GM18502 (cell line): ENCODE measurements at regions not wholly inside any gene's neighbourhood (a gene's known extent, or its start where the extent isn't known, plus 50 kb on each side); places are given as distances from the start of the nearest gene placed in this dataset.

Source experiments
- ATAC-seq: cut with Tn5 transposase; IDR thresholded peaks from one replicate; pipeline ENCODE4 v1.9.1; 2021; ENCODE audit warnings: mild to moderate bottlenecking; ENCODE audit not compliant: unreplicated experiment, poor library complexity

- ATAC-seq, result no peak
These were observed 268.0 kb upstream of the ARRDC4 start for GRCh38 chr15:97692301-97693015.

- ATAC-seq, result no peak
These were observed 266.0 kb upstream of the ARRDC4 start for GRCh38 chr15:97694456-97694855.

- ATAC-seq, result no peak
These were observed 257.1 kb upstream of the ARRDC4 start for GRCh38 chr15:97703400-97703799.

GRCh38 chr15:97706059-97706458, 254.4 kb upstream of the ARRDC4 start:
- no peak for ATAC-seq

GRCh38 chr15:97708252-97708651, 252.3 kb upstream of the ARRDC4 start:
- ATAC-seq, result no peak

- ATAC-seq, result no peak
These were observed 248.0 kb upstream of the ARRDC4 start for GRCh38 chr15:97712530-97712929.

GRCh38 chr15:97717806-97718205, 242.7 kb upstream of the ARRDC4 start:
- no peak for ATAC-seq

- ATAC-seq, result no peak
These were observed 242.0 kb upstream of the ARRDC4 start for GRCh38 chr15:97718509-97718908.

- no peak for ATAC-seq
These were observed 231.7 kb upstream of the ARRDC4 start for GRCh38 chr15:97728791-97729190.

- ATAC-seq, result no peak
These were observed 231.2 kb upstream of the ARRDC4 start for GRCh38 chr15:97729270-97729669.

GRCh38 chr15:97730315-97730714, 230.2 kb upstream of the ARRDC4 start:
- no peak for ATAC-seq

GRCh38 chr15:97731859-97732258, 228.6 kb upstream of the ARRDC4 start:
- ATAC-seq, result no peak

GRCh38 chr15:97733373-97733772, 227.1 kb upstream of the ARRDC4 start:
- no peak for ATAC-seq

GRCh38 chr15:97736748-97737147, 223.8 kb upstream of the ARRDC4 start:
- ATAC-seq, result no peak

GRCh38 chr15:97745481-97746071, 214.9 kb upstream of the ARRDC4 start:
- ATAC-seq, result peak; percentile 97

- ATAC-seq, result no peak
These were observed 213.2 kb upstream of the ARRDC4 start for GRCh38 chr15:97747342-97747741.

GRCh38 chr15:97748576-97748975, 211.9 kb upstream of the ARRDC4 start:
- ATAC-seq, result no peak

- no peak for ATAC-seq
These were observed 210.4 kb upstream of the ARRDC4 start for GRCh38 chr15:97750060-97750459.

- ATAC-seq, result no peak
These were observed 204.8 kb upstream of the ARRDC4 start for GRCh38 chr15:97755726-97756125.

- no peak for ATAC-seq
These were observed 201.1 kb upstream of the ARRDC4 start for GRCh38 chr15:97759363-97759762.

- no peak for ATAC-seq
These were observed 199.4 kb upstream of the ARRDC4 start for GRCh38 chr15:97761110-97761509.

- no peak for ATAC-seq
These were observed 177.3 kb upstream of the ARRDC4 start for GRCh38 chr15:97783240-97783639.
